GM23338 (cell line): ENCODE measurements at regions not wholly inside any gene's neighbourhood (a gene's known extent, or its start where the extent isn't known, plus 50 kb on each side); places are given as distances from the start of the nearest gene placed in this dataset.

ENCODE experiments used
- ATAC-seq: fragments of 200-7000 bp; cut with Tn5 transposase; 3 replicates; pipeline ENCODE4 v1.9.1; 2020
- DNase-seq: peaks from one replicate; pipeline ENCODE4 v3.0.0-alpha.2; 2015; ENCODE audit warnings: low spot score
- H2AFZ ChIP-seq: fragments of 200-600 bp; sonication (generic); 2 replicates; pipeline ENCODE4 v1.8.0; 2016; ENCODE audit warnings: antibody characterized with exemption, mild to moderate bottlenecking, moderate library complexity
- H3F3A ChIP-seq: fragments of 200-600 bp; sonication (generic); replicated peaks from 2 replicates; pipeline ENCODE4 v1.8.0; 2017; ENCODE audit warnings: antibody characterized with exemption, mixed run types, low read depth
- H3K27ac ChIP-seq: fragments of 200-600 bp; sonication (generic); 2 replicates; pipeline ENCODE4 v1.6.1; 2016; ENCODE audit warnings: low read depth
- H3K27me3 ChIP-seq: fragments of 200-600 bp; sonication (generic); 2 replicates; pipeline ENCODE4 v1.8.0; 2016; ENCODE audit warnings: mild to moderate bottlenecking, mixed run types, moderate library complexity; ENCODE audit not compliant: insufficient read depth
- H3K36me3 ChIP-seq: fragments of 200-600 bp; sonication (generic); 2 replicates; pipeline ENCODE4 v1.8.0; 2016; ENCODE audit warnings: mild to moderate bottlenecking; ENCODE audit not compliant: insufficient read depth
- H3K4me1 ChIP-seq: fragments of 200-600 bp; sonication (generic); 2 replicates; pipeline ENCODE4 v1.8.0; 2016; ENCODE audit warnings: mild to moderate bottlenecking, moderate library complexity; ENCODE audit not compliant: insufficient read depth
- H3K4me2 ChIP-seq: fragments of 200-600 bp; sonication (generic); 2 replicates; pipeline ENCODE4 v1.7.1; 2017; ENCODE audit warnings: mixed run types
- H3K4me3 ChIP-seq: fragments of 200-600 bp; sonication (generic); 2 replicates; pipeline ENCODE4 v1.6.1; 2016; ENCODE audit warnings: mixed run types
- H3K79me2 ChIP-seq: fragments of 200-600 bp; sonication (generic); replicated peaks from 2 replicates; pipeline ENCODE4 v1.8.0; 2017; ENCODE audit warnings: mild to moderate bottlenecking; ENCODE audit not compliant: insufficient read depth
- H3K9me2 ChIP-seq: fragments of 200-600 bp; sonication (generic); 2 replicates; pipeline ENCODE4 v1.8.0; 2017; ENCODE audit not compliant: insufficient read depth
- H4K20me1 ChIP-seq: fragments of 200-600 bp; sonication (generic); replicated peaks from 2 replicates; pipeline ENCODE4 v1.8.0; 2017; ENCODE audit warnings: mild to moderate bottlenecking; ENCODE audit not compliant: insufficient read depth
- H3K27ac Mint-ChIP-seq: 2 replicates; pipeline ENCODE4 v1.8.0; 2020; ENCODE audit warnings: inconsistent platforms, mild to moderate bottlenecking, moderate library complexity, mixed read lengths
- H3K27me3 Mint-ChIP-seq: 3 replicates; pipeline ENCODE4 v1.8.0; 2022; ENCODE audit warnings: low read depth, mild to moderate bottlenecking, moderate library complexity, mixed read lengths, inconsistent platforms; ENCODE audit not compliant: insufficient read depth, poor library complexity
- H3K36me3 Mint-ChIP-seq: 3 replicates; pipeline ENCODE4 v1.8.0; 2021; ENCODE audit warnings: low read depth, mild to moderate bottlenecking, inconsistent platforms, moderate library complexity, mixed read lengths
- H3K4me1 Mint-ChIP-seq: 3 replicates; pipeline ENCODE4 v1.8.0; 2020; ENCODE audit warnings: mild to moderate bottlenecking, inconsistent platforms, mixed read lengths
- H3K4me3 Mint-ChIP-seq: 3 replicates; pipeline ENCODE4 v1.8.0; 2021; ENCODE audit warnings: moderate library complexity, mild to moderate bottlenecking, inconsistent platforms, mixed read lengths
- H3K9me3 Mint-ChIP-seq: 3 replicates; pipeline ENCODE4 v1.8.0; 2020; ENCODE audit warnings: moderate library complexity, mild to moderate bottlenecking, inconsistent platforms, mixed read lengths
- CREB1 ChIP-seq: fragments of 250-450 bp; sonication (Bioruptor Pico); IDR thresholded peaks from 2 replicates; pipeline ENCODE4 v1.5.0; 2020; ENCODE audit warnings: low read depth, mild to moderate bottlenecking, moderate library complexity
- EZH2 ChIP-seq: fragments of 200-600 bp; sonication (generic); IDR thresholded peaks from one replicate; pipeline ENCODE4 v1.8.0; 2017; ENCODE audit warnings: antibody characterized with exemption, mild to moderate bottlenecking, low read depth; ENCODE audit not compliant: unreplicated experiment
- EZH2phosphoT487 ChIP-seq: fragments of 200-600 bp; sonication (generic); IDR thresholded peaks from one replicate; pipeline ENCODE4 v1.8.1; 2018; ENCODE audit warnings: antibody characterized with exemption; ENCODE audit not compliant: unreplicated experiment
- JUNB ChIP-seq: IDR thresholded peaks from one replicate; pipeline ENCODE4 v1.6.1; 2016; ENCODE audit warnings: antibody characterized with exemption; ENCODE audit not compliant: unreplicated experiment
- NANOG ChIP-seq: IDR thresholded peaks from 2 replicates; pipeline ENCODE4 v1.6.1; 2016; ENCODE audit warnings: antibody characterized with exemption, borderline replicate concordance
- POLR2AphosphoS5 ChIP-seq: IDR thresholded peaks from 2 replicates; pipeline ENCODE4 v1.6.1; 2016; ENCODE audit warnings: antibody characterized with exemption, low read depth
- STAT1 ChIP-seq: IDR thresholded peaks from one replicate; pipeline ENCODE4 v1.6.1; 2016; ENCODE audit warnings: antibody characterized with exemption; ENCODE audit not compliant: unreplicated experiment
- ZNF114 ChIP-seq: fragments of 250-450 bp; sonication (Bioruptor Pico); IDR thresholded peaks from 2 replicates; pipeline ENCODE4 v1.5.0; 2020; ENCODE audit warnings: mild to moderate bottlenecking, moderate library complexity
- ZNF331 ChIP-seq: fragments of 250-450 bp; sonication (Bioruptor Pico); IDR thresholded peaks from 2 replicates; pipeline ENCODE4 v1.5.0; 2020; ENCODE audit warnings: low read depth, mild to moderate bottlenecking, moderate library complexity
- TF ChIP-seq, protein P1 (sequence below): fragments of 250-450 bp; sonication (Bioruptor Pico); IDR thresholded peaks from 2 replicates; pipeline ENCODE4 v1.5.0; 2020; ENCODE audit warnings: mild to moderate bottlenecking, moderate library complexity
- TF ChIP-seq, protein P2 (sequence below): IDR thresholded peaks from one replicate; pipeline ENCODE4 v1.6.1; 2018; ENCODE audit warnings: antibody characterized with exemption; ENCODE audit not compliant: unreplicated experiment
- TF ChIP-seq, protein P3 (sequence below), 2 experiments: fragments of 200-600 bp in 1 of 2; sonication (generic) in 1 of 2; conservative IDR thresholded peaks; 2 replicates each; pipeline versions ENCODE4 v1.5.1 to v1.6.1; 2016 to 2017; ENCODE audit warnings: antibody characterized with exemption in 2 of 2, low read depth in 2 of 2, mild to moderate bottlenecking in 2 of 2, moderate library complexity in 1 of 2
- TF ChIP-seq, protein P4 (sequence below): IDR thresholded peaks from 2 replicates; pipeline ENCODE4 v1.6.1; 2016; ENCODE audit warnings: antibody characterized with exemption

DNA sequence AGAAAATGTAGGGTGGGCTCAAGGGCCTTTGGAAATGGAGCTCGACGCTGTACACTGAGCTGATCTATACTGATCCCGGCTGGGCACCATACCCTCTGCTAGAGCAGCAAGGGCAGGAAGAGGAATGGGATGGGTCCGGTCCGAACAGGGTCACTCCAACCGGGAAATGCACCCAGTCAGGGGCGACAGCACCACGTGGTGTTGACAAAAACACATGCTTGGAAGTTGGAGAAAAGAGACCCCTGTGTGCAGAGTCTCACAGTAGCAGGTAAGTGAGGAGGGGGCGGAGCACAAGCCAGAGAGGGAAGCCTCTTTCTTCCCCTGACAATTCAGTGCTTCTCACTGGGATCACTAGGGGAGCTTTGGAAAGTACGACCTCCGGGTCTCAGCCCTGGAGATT, 84.1 kb upstream of the ASB18 start:
- peak; percentile 27; the same call in 1 of the 3 replicates for ATAC-seq
- Histone ChIP-seq H3K4me3 (no peak overlapping the region), H3K9me2 (no peaks in the 10 kb centered on the region), H2AFZ (no peak overlapping the region), H3K4me2 (no peak overlapping the region), H3K27ac (no peak overlapping the region), H3F3A (no peaks in the 10 kb centered on the region), H4K20me1 (no peaks in the 10 kb centered on the region), H3K27me3 (no peaks in the 10 kb centered on the region), H3K36me3 (no peaks in the 10 kb centered on the region), H3K4me1 (no peaks in the 10 kb centered on the region), H3K79me2 (no peaks in the 10 kb centered on the region)
- H3K36me3 Mint-ChIP-seq = no peaks in the 10 kb centered on the region
- H3K4me1 Mint-ChIP-seq = peaks cover 26% of the 10 kb centered on the region
- TF ChIP-seq, protein P1, sequence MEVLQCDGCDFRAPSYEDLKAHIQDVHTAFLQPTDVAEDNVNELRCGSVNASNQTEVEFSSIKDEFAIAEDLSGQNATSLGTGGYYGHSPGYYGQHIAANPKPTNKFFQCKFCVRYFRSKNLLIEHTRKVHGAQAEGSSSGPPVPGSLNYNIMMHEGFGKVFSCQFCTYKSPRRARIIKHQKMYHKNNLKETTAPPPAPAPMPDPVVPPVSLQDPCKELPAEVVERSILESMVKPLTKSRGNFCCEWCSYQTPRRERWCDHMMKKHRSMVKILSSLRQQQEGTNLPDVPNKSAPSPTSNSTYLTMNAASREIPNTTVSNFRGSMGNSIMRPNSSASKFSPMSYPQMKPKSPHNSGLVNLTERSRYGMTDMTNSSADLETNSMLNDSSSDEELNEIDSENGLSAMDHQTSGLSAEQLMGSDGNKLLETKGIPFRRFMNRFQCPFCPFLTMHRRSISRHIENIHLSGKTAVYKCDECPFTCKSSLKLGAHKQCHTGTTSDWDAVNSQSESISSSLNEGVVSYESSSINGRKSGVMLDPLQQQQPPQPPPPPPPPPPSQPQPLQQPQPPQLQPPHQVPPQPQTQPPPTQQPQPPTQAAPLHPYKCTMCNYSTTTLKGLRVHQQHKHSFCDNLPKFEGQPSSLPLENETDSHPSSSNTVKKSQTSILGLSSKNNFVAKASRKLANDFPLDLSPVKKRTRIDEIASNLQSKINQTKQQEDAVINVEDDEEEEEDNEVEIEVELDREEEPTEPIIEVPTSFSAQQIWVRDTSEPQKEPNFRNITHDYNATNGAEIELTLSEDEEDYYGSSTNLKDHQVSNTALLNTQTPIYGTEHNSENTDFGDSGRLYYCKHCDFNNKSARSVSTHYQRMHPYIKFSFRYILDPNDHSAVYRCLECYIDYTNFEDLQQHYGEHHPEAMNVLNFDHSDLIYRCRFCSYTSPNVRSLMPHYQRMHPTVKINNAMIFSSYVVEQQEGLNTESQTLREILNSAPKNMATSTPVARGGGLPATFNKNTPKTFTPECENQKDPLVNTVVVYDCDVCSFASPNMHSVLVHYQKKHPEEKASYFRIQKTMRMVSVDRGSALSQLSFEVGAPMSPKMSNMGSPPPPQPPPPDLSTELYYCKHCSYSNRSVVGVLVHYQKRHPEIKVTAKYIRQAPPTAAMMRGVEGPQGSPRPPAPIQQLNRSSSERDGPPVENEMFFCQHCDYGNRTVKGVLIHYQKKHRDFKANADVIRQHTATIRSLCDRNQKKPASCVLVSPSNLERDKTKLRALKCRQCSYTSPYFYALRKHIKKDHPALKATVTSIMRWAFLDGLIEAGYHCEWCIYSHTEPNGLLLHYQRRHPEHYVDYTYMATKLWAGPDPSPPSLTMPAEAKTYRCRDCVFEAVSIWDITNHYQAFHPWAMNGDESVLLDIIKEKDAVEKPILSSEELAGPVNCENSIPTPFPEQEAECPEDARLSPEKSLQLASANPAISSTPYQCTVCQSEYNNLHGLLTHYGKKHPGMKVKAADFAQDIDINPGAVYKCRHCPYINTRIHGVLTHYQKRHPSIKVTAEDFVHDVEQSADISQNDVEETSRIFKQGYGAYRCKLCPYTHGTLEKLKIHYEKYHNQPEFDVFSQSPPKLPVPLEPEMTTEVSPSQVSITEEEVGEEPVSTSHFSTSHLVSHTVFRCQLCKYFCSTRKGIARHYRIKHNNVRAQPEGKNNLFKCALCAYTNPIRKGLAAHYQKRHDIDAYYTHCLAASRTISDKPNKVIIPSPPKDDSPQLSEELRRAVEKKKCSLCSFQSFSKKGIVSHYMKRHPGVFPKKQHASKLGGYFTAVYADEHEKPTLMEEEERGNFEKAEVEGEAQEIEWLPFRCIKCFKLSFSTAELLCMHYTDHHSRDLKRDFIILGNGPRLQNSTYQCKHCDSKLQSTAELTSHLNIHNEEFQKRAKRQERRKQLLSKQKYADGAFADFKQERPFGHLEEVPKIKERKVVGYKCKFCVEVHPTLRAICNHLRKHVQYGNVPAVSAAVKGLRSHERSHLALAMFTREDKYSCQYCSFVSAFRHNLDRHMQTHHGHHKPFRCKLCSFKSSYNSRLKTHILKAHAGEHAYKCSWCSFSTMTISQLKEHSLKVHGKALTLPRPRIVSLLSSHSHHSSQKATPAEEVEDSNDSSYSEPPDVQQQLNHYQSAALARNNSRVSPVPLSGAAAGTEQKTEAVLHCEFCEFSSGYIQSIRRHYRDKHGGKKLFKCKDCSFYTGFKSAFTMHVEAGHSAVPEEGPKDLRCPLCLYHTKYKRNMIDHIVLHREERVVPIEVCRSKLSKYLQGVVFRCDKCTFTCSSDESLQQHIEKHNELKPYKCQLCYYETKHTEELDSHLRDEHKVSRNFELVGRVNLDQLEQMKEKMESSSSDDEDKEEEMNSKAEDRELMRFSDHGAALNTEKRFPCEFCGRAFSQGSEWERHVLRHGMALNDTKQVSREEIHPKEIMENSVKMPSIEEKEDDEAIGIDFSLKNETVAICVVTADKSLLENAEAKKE (CRISPR knock-in tag) = no peak
- TF ChIP-seq JUNB = no peak
- TF ChIP-seq, protein P2, sequence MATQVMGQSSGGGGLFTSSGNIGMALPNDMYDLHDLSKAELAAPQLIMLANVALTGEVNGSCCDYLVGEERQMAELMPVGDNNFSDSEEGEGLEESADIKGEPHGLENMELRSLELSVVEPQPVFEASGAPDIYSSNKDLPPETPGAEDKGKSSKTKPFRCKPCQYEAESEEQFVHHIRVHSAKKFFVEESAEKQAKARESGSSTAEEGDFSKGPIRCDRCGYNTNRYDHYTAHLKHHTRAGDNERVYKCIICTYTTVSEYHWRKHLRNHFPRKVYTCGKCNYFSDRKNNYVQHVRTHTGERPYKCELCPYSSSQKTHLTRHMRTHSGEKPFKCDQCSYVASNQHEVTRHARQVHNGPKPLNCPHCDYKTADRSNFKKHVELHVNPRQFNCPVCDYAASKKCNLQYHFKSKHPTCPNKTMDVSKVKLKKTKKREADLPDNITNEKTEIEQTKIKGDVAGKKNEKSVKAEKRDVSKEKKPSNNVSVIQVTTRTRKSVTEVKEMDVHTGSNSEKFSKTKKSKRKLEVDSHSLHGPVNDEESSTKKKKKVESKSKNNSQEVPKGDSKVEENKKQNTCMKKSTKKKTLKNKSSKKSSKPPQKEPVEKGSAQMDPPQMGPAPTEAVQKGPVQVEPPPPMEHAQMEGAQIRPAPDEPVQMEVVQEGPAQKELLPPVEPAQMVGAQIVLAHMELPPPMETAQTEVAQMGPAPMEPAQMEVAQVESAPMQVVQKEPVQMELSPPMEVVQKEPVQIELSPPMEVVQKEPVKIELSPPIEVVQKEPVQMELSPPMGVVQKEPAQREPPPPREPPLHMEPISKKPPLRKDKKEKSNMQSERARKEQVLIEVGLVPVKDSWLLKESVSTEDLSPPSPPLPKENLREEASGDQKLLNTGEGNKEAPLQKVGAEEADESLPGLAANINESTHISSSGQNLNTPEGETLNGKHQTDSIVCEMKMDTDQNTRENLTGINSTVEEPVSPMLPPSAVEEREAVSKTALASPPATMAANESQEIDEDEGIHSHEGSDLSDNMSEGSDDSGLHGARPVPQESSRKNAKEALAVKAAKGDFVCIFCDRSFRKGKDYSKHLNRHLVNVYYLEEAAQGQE = no peak
- TF ChIP-seq ZNF114 (CRISPR knock-in tag) = no peak
- no peak for TF ChIP-seq CREB1 (CRISPR knock-in tag)
- TF ChIP-seq, protein P3, sequence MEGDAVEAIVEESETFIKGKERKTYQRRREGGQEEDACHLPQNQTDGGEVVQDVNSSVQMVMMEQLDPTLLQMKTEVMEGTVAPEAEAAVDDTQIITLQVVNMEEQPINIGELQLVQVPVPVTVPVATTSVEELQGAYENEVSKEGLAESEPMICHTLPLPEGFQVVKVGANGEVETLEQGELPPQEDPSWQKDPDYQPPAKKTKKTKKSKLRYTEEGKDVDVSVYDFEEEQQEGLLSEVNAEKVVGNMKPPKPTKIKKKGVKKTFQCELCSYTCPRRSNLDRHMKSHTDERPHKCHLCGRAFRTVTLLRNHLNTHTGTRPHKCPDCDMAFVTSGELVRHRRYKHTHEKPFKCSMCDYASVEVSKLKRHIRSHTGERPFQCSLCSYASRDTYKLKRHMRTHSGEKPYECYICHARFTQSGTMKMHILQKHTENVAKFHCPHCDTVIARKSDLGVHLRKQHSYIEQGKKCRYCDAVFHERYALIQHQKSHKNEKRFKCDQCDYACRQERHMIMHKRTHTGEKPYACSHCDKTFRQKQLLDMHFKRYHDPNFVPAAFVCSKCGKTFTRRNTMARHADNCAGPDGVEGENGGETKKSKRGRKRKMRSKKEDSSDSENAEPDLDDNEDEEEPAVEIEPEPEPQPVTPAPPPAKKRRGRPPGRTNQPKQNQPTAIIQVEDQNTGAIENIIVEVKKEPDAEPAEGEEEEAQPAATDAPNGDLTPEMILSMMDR (conservative IDR thresholded peaks at IDR 0.05; ENCODE audit: low read depth in 2 of 2) = no peak
- TF ChIP-seq ZNF331 = no peak
- no peak for TF ChIP-seq EZH2
- TF ChIP-seq EZH2phosphoT487 = no peak
- TF ChIP-seq, protein P4, sequence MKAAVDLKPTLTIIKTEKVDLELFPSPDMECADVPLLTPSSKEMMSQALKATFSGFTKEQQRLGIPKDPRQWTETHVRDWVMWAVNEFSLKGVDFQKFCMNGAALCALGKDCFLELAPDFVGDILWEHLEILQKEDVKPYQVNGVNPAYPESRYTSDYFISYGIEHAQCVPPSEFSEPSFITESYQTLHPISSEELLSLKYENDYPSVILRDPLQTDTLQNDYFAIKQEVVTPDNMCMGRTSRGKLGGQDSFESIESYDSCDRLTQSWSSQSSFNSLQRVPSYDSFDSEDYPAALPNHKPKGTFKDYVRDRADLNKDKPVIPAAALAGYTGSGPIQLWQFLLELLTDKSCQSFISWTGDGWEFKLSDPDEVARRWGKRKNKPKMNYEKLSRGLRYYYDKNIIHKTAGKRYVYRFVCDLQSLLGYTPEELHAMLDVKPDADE = no peak
- no peak for TF ChIP-seq POLR2AphosphoS5
- no peak for TF ChIP-seq NANOG
- no peak for TF ChIP-seq STAT1
- no peaks in the 10 kb centered on the region for H3K9me3 Mint-ChIP-seq
- H3K27ac Mint-ChIP-seq = no peak overlapping the region
- DNase-seq = no peak
- no peak overlapping the region for H3K4me3 Mint-ChIP-seq
- peaks cover 10% of the 10 kb centered on the region for H3K27me3 Mint-ChIP-seq
